ENCODE measurements at regions not wholly inside any gene's neighbourhood (a gene's known extent, or its start where the extent isn't known, plus 50 kb on each side); places are given as distances from the start of the nearest gene placed in this dataset.

- no peak overlapping the region for H3K4me2 ChIP-seq (ENCODE audit: low read length)
- no peaks in the 10 kb centered on the region for H3K79me2 ChIP-seq (ENCODE audit: insufficient read depth, low read length)
- ATAC-seq (no peak), DNase-seq (ENCODE audit: low read depth, low spot score) (no peak)
- no peaks in the 10 kb centered on the region for H3K36me3 ChIP-seq (ENCODE audit: control insufficient read depth in 1 of 2, insufficient read depth in 2 of 2, low read length in 2 of 2)
- POLR2A ChIA-PET: no interaction called here
- H3K9ac ChIP-seq (ENCODE audit: low read length): no peak overlapping the region
- no peaks in the 10 kb centered on the region for H4K20me1 ChIP-seq (ENCODE audit: insufficient read depth)
- no peaks in the 10 kb centered on the region for H3K4me1 ChIP-seq (ENCODE audit: control insufficient read depth in 1 of 2, insufficient read depth in 2 of 2, low read length in 2 of 2)
- no peaks in the 10 kb centered on the region for H3K9me2 ChIP-seq (ENCODE audit: insufficient read depth)
- no peaks in the 10 kb centered on the region for H3K27me3 ChIP-seq (ENCODE audit: insufficient read depth, low read length)
- H3K27ac ChIP-seq (ENCODE audit: low read depth, low read length): no peak overlapping the region
- no peaks in the 10 kb centered on the region for H3K9me3 ChIP-seq (ENCODE audit: control insufficient read depth in 1 of 2, insufficient read depth in 1 of 2, low read depth in 1 of 2, low read length in 2 of 2)
- CTCF ChIA-PET: interaction anchor here (0.8 kb wide), 1 partner anchor 26 kb away, joined by 4 read pairs; no protein-coding TSS in a partner anchor
- no TSS peak for BruUV-seq (replicated peaks)
- RAD21 ChIA-PET (ENCODE audit: low non-redundant PET in 1 of 2, low total read pairs in 2 of 2, uncharacterized antibody in 2 of 2, unreplicated experiment in 2 of 2): no interaction called here
- TF ChIP-seq TCF7L2 (IDR thresholded peaks at IDR 0.05; ENCODE audit: borderline replicate concordance, extremely low read depth, insufficient read depth, insufficient read length): no peak
- TF ChIP-seq FOSL1 (IDR thresholded peaks at IDR 0.05; ENCODE audit: low read depth): no peak
- no peak for TF ChIP-seq POLR2AphosphoS5 (IDR thresholded peaks at IDR 0.05; ENCODE audit: low read depth, low read length)
- no peak for TF ChIP-seq JUND (IDR thresholded peaks at IDR 0.05)
- no peak for TF ChIP-seq CEBPB (IDR thresholded peaks at IDR 0.05; ENCODE audit: low read depth)
- TF ChIP-seq EGR1 (IDR thresholded peaks at IDR 0.05; ENCODE audit: low read depth): no peak
- TF ChIP-seq SP1 (IDR thresholded peaks at IDR 0.05; ENCODE audit: low read depth): no peak
- no peak for TF ChIP-seq ZBTB33 (IDR thresholded peaks at IDR 0.05; ENCODE audit: extremely low read depth, insufficient replicate concordance, low read length)
- no peak for TF ChIP-seq ZNF274 (IDR thresholded peaks at IDR 0.05; ENCODE audit: low read depth, low read length)
- no peak for TF ChIP-seq SIN3A (IDR thresholded peaks at IDR 0.05; ENCODE audit: low read depth)
- no peak for TF ChIP-seq ZFX (IDR thresholded peaks at IDR 0.05)
- no peak for TF ChIP-seq RAD21 (IDR thresholded peaks at IDR 0.05; ENCODE audit: low read depth)
- TF ChIP-seq CTCF (IDR thresholded peaks at IDR 0.05 in 2 of 3, conservative IDR thresholded peaks at IDR 0.05 in 1 of 3; ENCODE audit: borderline replicate concordance in 1 of 3, insufficient read depth in 1 of 3, low read depth in 2 of 3, low read length in 2 of 3): no peak
- no peak for TF ChIP-seq EZH2phosphoT487 (IDR thresholded peaks at IDR 0.05; ENCODE audit: borderline replicate concordance)
- no peak for TF ChIP-seq SRF (IDR thresholded peaks at IDR 0.05; ENCODE audit: low read depth)
- no peak for TF ChIP-seq EZH2 (IDR thresholded peaks at IDR 0.05)
- TF ChIP-seq MAX (IDR thresholded peaks at IDR 0.05): no peak
- TF ChIP-seq YY1 (IDR thresholded peaks at IDR 0.05; ENCODE audit: extremely low read depth, insufficient replicate concordance, low read depth, low read length): no peak
- no peak for TF ChIP-seq ATF3 (IDR thresholded peaks at IDR 0.05)
- intact Hi-C loops (cut with micrococcal nuclease): no loop called here
- no peak overlapping the region for H2AFZ ChIP-seq (ENCODE audit: low read depth, low read length, poor library complexity, severe bottlenecking)
- no peak overlapping the region for H3K4me3 ChIP-seq (replicated peaks in 1 of 2; ENCODE audit: low read depth in 1 of 2, low read length in 2 of 2)
Observed at GRCh38 chr22:22034469-22035132, 52.0 kb upstream of the TOP3B start.
